ENCODE measurements at regions not wholly inside any gene's neighbourhood (a gene's known extent, or its start where the extent isn't known, plus 50 kb on each side); places are given as distances from the start of the nearest gene placed in this dataset.
A peak's percentile ranks its signal among the peaks of the same experiment; 100 is the strongest.

DNA sequence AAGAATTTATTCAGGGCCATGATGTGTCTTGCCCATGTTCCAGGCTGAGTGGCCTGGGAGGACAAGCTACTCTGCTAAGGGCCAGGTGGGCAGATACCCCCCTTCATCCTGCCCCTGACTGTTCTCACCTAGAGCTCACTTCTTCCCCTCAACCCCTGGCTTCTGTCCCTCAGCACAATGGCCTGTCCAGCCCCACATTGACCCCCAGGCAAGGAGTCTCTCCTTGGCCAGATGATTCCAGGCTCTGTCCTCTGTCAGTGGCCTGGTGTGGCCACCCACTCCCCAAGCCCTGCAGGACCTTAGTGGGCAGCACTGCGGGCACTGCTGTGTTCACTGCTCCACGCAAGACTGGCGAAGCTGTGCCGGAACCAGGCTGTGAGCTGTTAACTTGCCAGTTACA lies 460.0 kb downstream of the MATN1 start:
- no peak for DNase-seq
- no peak overlapping the region for H3K4me3 Mint-ChIP-seq
- no peaks in the 10 kb centered on the region for H3K4me1 Mint-ChIP-seq
- H3K9me3 Mint-ChIP-seq = no peaks in the 10 kb centered on the region
- peaks cover 0 to 3% (median 0%) of the 10 kb centered on the region in 3 donors for H3K36me3 Mint-ChIP-seq
- no peak overlapping the region for H3K27ac Mint-ChIP-seq
- peaks cover 2 to 7% (median 7%) of the 10 kb centered on the region in 3 donors for H3K27me3 Mint-ChIP-seq (ENCODE audit: low read depth in 3 of 3)

DNA sequence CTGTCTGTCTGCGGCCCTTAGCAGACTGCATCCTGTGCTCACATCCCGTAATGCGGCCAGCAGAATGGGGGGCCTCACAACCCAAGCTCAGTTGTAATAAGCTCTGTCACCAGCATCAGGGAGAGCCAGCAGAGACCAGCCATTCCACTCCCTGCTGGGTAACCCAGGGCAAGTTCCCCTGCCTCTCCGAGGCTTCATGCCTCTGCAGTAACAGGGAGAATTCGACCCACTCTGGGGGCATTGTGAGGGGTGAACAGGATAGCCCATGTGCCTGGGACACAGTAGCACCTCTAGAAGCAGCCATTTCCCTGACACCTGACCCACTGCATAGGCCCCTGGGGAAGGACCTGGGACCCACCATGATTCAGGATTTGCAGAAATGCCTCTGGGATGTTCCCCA lies 461.2 kb downstream of the MATN1 start:
- peak overlapping the region in 1 of 5 donors; percentile 7 for H3K4me3 Mint-ChIP-seq
- no peaks in the 10 kb centered on the region for H3K9me3 Mint-ChIP-seq
- peaks cover 4 to 7% (median 7%) of the 10 kb centered on the region in 3 donors for H3K27me3 Mint-ChIP-seq (ENCODE audit: low read depth in 3 of 3)
- no peaks in the 10 kb centered on the region for H3K4me1 Mint-ChIP-seq
- H3K36me3 Mint-ChIP-seq = peaks cover 0 to 3% (median 0%) of the 10 kb centered on the region in 3 donors
- H3K27ac Mint-ChIP-seq = no peak overlapping the region
- no peak for DNase-seq

DNA sequence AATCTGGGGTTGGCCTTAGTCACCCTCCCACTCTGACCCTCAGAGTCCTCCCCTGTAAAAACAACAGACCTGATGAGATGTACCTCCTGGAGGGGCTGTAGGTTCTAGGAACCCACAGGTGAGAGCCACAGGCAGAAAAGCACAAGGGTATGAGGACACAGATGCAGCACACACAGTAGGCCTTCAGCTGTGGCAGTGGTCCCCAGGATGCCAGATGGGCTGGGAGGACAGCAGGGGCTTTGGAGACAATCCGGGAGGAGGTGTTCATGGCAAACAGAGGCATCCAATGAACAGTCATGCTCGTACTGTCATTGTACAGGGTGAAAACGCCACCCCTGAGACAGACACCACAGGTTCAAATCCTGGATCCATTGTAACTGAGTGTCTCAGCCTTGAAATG lies 463.1 kb downstream of the MATN1 start:
- H3K4me1 Mint-ChIP-seq = no peaks in the 10 kb centered on the region
- H3K36me3 Mint-ChIP-seq = peaks cover 0 to 3% (median 0%) of the 10 kb centered on the region in 3 donors
- no peak overlapping the region for H3K4me3 Mint-ChIP-seq
- H3K9me3 Mint-ChIP-seq = no peaks in the 10 kb centered on the region
- H3K27ac Mint-ChIP-seq = no peak overlapping the region
- DNase-seq = no peak
- peaks cover 4 to 5% (median 5%) of the 10 kb centered on the region in 3 donors for H3K27me3 Mint-ChIP-seq (ENCODE audit: low read depth in 3 of 3)

DNA sequence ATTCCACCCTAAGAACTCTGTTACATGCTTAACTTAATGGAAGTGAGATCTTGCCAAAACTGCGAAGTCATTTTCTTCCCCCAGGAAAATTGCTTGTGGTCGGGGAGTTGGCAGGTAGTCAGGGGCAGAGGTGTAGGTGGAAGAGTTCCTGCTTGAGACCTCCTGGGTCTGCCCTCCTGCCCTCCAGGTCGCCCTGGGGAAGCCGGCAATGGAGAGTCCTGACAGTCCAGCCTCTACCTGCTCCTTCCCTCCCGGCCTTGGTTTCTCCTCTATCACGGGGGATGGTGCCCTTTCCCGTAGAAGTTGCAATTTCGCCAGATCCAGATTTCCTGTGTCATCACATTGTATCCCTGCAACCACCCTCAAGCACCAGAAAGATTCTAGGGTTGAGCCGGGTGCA lies 463.8 kb downstream of the MATN1 start:
- Mint-ChIP-seq H3K4me3 (no peak overlapping the region), H3K36me3 (peaks cover 0 to 3% (median 0%) of the 10 kb centered on the region in 3 donors), H3K27ac (no peak overlapping the region), H3K27me3 (ENCODE audit: low read depth in 3 of 3) (peaks cover 4 to 5% (median 5%) of the 10 kb centered on the region in 3 donors), H3K9me3 (no peaks in the 10 kb centered on the region), H3K4me1 (no peaks in the 10 kb centered on the region)
- DNase-seq = no peak

DNA sequence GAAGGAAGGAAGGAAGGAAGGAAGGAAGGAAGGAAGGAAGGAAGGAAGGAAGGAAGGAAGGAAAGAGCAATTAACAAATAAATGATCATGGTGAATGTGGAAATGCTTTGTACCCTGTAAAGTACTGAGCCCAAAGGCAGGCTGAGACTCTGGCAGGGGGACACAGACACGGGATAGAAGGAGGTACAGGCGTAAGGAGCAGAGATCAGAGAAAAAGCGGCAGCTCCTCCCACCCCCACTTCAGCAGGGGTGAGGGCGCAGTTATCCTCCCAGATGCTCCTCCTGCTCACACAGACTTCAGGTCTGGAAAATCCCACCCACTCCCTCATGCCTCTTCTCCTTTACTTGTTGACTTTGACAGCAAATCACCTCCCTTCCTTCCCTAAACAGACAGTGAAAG lies 464.5 kb downstream of the MATN1 start:
- no peaks in the 10 kb centered on the region for H3K4me1 Mint-ChIP-seq
- no peak overlapping the region for H3K4me3 Mint-ChIP-seq
- no peaks in the 10 kb centered on the region for H3K9me3 Mint-ChIP-seq
- H3K27me3 Mint-ChIP-seq (ENCODE audit: low read depth in 3 of 3) = peaks cover 0 to 5% (median 4%) of the 10 kb centered on the region in 3 donors
- no peak overlapping the region for H3K27ac Mint-ChIP-seq
- DNase-seq = no peak
- peaks cover 0 to 3% (median 0%) of the 10 kb centered on the region in 3 donors for H3K36me3 Mint-ChIP-seq

DNA sequence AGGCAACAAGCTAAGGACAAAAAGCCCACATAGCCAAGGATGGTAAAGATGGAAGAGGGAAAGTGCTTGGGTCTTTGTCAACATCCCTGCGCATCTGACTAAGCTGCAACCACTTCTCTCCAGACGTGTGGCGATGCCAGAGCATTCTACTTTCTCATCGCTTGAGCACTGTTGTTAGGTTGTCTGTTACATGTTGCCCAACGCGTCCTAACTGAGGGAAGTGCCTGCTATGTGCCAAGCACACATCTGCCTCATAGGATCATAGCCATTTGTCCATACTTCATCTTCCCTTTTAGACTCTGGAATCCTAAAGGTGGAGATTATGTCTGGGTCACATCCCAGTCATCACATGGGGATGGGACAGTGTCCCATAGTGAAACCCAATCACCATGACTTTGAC lies 464.9 kb downstream of the MATN1 start:
- peaks cover 0 to 5% (median 4%) of the 10 kb centered on the region in 3 donors for H3K27me3 Mint-ChIP-seq (ENCODE audit: low read depth in 3 of 3)
- peaks cover 0 to 3% (median 0%) of the 10 kb centered on the region in 3 donors for H3K36me3 Mint-ChIP-seq
- no peak for DNase-seq
- no peak overlapping the region for H3K27ac Mint-ChIP-seq
- no peak overlapping the region for H3K4me3 Mint-ChIP-seq
- H3K9me3 Mint-ChIP-seq = no peaks in the 10 kb centered on the region
- no peaks in the 10 kb centered on the region for H3K4me1 Mint-ChIP-seq

DNA sequence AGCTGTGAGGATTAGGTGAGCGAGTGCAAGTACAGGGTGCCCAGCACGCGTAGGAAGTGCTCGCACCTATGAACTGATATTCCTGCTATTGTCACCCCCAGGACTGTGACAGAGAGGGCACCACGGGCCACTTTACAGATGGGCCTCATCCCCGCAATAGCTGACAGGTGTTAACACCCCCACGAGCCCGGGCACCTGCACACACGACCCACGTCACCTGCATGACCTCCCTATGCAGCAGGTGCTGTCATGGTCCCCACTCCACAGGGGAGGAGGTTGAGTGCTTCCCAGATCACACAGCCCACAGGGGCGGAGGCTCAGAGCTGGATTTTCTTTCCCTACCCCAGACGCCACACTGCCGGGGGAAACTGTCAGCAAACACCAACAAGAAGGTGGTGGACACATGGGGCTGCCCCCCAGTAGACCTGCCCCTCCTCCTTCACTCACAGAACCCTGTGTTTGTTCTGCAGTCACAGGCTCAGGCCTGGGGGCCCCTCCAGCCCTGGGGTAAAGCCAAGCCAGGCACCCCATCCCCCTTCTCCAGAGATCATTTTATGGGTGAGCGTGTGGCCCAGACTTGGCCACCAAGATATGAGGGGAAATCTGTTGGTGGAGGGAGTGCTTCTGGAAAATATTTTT lies 465.5 kb downstream of the MATN1 start:
- no peak for DNase-seq
- Mint-ChIP-seq H3K36me3 (peaks cover 0 to 3% (median 0%) of the 10 kb centered on the region in 3 donors), H3K4me3 (no peak overlapping the region), H3K4me1 (no peaks in the 10 kb centered on the region), H3K9me3 (no peaks in the 10 kb centered on the region), H3K27ac (no peak overlapping the region), H3K27me3 (ENCODE audit: low read depth in 3 of 3) (peaks cover 0 to 4% (median 3%) of the 10 kb centered on the region in 3 donors)

DNA sequence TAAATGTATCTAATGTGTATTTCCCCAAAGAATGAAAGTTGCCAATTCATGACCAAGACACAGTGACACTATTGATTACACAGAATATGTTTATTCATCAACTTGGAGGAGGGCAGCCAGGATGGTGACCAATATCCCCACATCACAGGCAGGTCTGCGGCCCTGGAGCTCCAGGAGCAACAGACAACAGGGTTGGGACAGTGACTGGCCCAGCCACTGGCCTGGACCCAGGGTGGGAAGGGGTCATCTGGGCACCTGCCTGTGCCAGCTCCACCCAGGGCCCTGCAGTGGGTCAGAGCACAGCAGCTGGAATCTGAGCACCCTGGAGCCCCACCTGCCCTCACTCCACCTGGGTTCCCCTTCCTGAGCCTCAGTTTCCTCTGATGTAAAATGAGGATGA lies 466.1 kb downstream of the MATN1 start:
- no peaks in the 10 kb centered on the region for H3K9me3 Mint-ChIP-seq
- H3K27me3 Mint-ChIP-seq (ENCODE audit: low read depth in 3 of 3) = peaks cover 0 to 4% (median 3%) of the 10 kb centered on the region in 3 donors
- H3K4me3 Mint-ChIP-seq = no peak overlapping the region
- no peak for DNase-seq
- peak overlapping the region in 1 of 6 donors; percentile 6 for H3K27ac Mint-ChIP-seq
- H3K4me1 Mint-ChIP-seq = no peaks in the 10 kb centered on the region
- peaks cover 0 to 3% (median 0%) of the 10 kb centered on the region in 3 donors for H3K36me3 Mint-ChIP-seq

DNA sequence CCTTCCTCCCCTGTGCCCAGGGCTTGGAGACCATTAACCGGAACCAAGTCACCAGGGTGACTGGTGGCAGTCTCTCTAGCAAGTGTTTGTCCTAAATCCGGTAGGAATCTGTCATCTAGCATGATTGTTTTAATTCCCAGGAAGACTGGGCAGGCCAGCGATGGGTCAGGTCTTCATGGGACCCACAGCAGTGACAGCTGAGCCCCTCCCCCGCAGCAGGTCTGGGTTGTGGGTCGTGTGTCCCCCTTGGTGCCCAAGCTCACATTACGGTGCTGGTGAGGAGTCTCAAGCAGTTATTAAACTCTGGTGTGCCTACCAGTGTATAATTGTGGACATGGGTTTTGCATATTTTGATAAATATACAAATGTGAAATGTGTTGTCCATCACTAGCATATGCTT lies 466.5 kb downstream of the MATN1 start:
- Mint-ChIP-seq H3K4me3 (no peak overlapping the region), H3K27me3 (ENCODE audit: low read depth in 3 of 3) (peaks cover 0 to 6% (median 5%) of the 10 kb centered on the region in 3 donors), H3K36me3 (peaks cover 0 to 3% (median 0%) of the 10 kb centered on the region in 3 donors), H3K9me3 (no peaks in the 10 kb centered on the region), H3K27ac (peak overlapping the region in 1 of 6 donors; percentile 6), H3K4me1 (no peaks in the 10 kb centered on the region)
- no peak for DNase-seq

DNA sequence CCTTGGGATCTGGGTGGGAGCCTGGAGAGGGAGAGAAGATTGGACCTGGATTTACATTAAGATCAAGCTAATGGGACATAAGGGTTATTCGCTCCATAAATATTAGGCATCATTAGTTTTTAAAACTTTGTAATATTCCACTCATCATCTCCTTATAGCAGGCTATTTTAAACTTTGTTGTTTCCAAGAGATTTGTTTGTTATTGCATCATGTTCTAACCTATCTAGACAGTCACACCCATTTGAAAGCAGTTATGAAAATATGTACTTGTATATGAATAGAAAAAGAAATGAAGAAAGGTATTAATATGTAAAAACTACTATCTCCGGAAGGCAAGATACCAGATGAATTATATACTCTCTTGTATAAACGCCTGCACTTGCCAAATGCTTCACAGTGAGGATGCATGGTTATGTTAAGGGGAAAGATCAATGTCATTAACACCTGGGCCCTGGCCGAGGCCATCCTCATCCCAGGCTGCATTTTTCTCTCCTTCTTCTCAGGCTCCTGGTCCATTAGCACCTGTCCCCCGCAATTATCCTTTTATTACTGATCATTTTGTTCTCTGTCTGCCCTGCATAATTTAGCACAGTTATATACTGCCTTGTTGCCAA lies 468.2 kb downstream of the MATN1 start:
- no peak for DNase-seq
- Mint-ChIP-seq H3K4me3 (no peak overlapping the region), H3K4me1 (no peaks in the 10 kb centered on the region), H3K9me3 (no peaks in the 10 kb centered on the region), H3K27ac (no peak overlapping the region), H3K36me3 (peaks cover 0 to 3% (median 0%) of the 10 kb centered on the region in 3 donors), H3K27me3 (ENCODE audit: low read depth in 3 of 3) (peaks cover 0 to 6% (median 5%) of the 10 kb centered on the region in 3 donors)

DNA sequence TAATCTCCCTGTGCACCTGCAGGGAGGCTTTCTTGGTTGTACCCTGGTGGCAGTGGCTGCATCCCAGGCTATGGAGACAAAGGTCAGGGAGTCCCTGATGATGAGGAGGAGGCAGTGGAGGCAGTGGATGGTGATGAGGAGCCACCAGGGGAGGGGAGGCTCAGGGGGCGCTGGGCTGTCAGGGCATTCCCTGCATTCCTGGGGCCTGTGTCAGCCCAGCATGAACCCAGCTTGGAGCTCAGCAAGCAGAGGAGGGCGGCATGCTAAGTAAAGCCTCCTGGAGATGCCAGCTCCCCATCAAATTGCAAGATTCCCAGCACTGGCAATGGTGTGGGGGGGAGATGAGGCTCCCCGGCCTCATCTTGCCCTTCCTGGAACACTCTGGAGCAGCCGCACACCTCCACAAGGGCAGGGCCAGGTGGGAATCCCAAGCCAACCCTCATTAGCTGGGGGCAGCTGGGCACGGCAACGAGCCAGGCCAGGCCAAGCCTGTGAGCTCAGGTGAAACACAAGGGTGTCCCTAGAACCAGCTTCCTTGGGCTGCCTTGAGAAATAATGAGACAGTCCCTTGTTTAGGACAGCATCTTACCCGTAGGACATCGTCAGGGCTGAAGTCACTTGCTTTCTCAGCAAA lies 469.5 kb downstream of the MATN1 start:
- Mint-ChIP-seq H3K36me3 (peaks cover 0 to 3% (median 0%) of the 10 kb centered on the region in 3 donors), H3K4me3 (no peak overlapping the region), H3K4me1 (no peaks in the 10 kb centered on the region), H3K27me3 (ENCODE audit: low read depth in 3 of 3) (peaks cover 0 to 6% (median 5%) of the 10 kb centered on the region in 3 donors), H3K9me3 (no peaks in the 10 kb centered on the region), H3K27ac (no peak overlapping the region)
- DNase-seq = no peak

DNA sequence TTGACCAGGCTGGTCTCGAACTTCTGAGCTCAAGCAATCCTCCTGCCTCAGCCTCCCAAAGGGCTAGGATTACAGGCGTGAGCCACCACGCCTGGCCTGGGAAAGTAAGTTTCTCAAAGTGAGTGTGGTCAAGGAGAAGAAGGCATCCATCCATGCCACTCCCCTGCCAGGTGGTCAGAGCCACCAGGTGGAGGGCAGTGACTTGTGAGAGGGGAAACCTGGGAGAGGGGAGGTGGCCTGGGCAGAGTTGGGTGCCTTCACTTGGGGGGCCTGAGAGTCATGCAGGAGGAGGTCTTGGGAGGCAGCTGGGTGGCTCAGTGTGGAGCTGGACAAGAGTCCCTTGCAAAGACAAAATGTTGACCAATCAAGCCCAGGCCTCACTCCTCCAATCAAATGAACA lies 470.0 kb downstream of the MATN1 start:
- Mint-ChIP-seq H3K4me1 (no peaks in the 10 kb centered on the region), H3K9me3 (no peaks in the 10 kb centered on the region), H3K4me3 (no peak overlapping the region), H3K27me3 (ENCODE audit: low read depth in 3 of 3) (peaks cover 0 to 5% (median 3%) of the 10 kb centered on the region in 3 donors), H3K27ac (no peak overlapping the region), H3K36me3 (no peaks in the 10 kb centered on the region)
- DNase-seq = no peak

DNA sequence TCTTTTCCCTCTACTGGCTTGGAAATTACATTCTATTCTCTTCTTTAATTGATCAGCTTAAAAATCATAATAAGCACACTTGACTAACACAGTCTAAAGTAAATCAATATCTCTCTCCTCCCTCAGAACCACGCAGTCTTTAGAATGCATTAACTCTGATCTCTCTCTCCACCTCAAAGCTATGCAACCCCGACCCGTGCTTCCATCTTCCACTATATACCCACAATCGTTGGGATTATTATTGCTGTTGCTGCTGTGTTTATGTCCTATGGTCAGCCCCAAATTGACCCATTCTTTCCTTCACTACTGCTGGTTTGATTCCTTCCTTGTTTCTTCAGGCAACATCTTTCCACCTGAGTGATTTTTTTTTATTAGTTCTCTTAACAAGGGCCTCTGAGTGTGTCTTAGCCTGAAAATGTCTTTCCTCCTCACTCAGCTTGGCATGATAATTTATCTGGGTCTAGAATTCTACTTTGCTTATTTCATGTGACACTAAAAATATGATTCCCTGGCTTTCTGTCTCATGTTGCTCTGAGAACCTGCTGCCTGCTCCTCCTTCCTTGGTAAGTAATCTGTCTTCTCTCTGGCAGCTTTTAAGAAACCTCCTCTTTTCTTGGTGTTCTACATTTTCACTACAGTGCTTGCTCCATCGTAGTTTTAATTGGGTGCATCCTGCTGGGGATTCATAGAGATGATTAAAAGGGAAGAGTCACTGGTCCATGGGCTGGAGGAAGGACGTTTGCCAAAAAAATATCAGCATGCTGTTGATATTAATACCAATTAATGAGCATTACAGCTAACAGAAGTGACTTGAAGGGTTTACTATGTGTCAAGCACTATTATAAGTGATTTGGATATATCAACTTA lies 472.2 kb downstream of the MATN1 start:
- no peaks in the 10 kb centered on the region for H3K36me3 Mint-ChIP-seq
- no peak for DNase-seq
- no peaks in the 10 kb centered on the region for H3K4me1 Mint-ChIP-seq
- no peak overlapping the region for H3K27ac Mint-ChIP-seq
- peaks cover 0 to 5% (median 3%) of the 10 kb centered on the region in 3 donors for H3K27me3 Mint-ChIP-seq (ENCODE audit: low read depth in 3 of 3)
- H3K4me3 Mint-ChIP-seq = no peak overlapping the region
- H3K9me3 Mint-ChIP-seq = no peaks in the 10 kb centered on the region

All from immature natural killer cell (primary cell).